CD4-positive, alpha-beta T cell treated with Interleukin-1 beta for 1 hour (primary cell): ENCODE measurements at regions not wholly inside any gene's neighbourhood (a gene's known extent, or its start where the extent isn't known, plus 50 kb on each side); places are given as distances from the start of the nearest gene placed in this dataset.
"Not testable (repeated sequence)": the region's sequence is repeated elsewhere in the genome, so short reads cannot be mapped to it uniquely, and the experiment has no call there.

ENCODE experiments used
- DNase-seq, 2 donors: peaks; one replicate each; pipeline ENCODE4 v3.0.0-alpha.2; 2020 to 2022

DNA sequence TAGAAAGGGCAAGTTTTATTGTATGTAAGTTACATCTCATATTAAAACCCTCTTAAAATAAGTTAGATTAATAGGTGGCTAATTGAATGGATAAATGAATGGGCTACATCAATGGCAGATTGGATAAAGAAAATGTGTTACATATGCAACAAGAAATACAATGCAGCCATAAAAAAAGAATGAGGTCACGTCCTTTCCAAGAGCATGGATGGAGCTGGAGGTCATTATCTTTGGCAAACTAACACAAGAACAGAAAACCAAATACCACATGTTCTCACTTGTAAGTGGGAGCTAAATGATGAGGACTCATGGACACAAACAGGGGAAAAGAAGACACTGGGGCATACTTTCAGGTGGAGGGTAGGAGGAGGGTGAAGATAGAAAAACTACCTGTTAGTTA is 182.2 kb upstream of the GNAI1 start:
- no peak for DNase-seq

DNA sequence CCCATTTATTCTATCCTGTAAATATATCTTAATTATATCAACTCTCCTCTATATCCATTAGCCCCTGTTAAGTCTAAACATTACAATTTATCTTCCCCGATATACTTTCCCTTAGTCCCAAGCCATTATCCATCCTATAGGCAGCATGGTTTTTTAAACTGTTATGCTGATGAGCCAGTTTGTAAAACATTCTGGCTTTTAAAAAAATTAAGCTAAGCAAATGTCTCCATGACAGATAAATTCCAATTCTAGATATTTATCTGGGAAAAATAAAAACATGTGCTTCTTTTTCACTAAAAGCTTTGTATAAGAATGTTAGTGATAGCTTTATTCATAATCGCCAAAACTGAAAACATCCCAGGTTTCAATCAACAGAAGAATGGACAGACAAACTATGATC is 183.2 kb upstream of the GNAI1 start:
- DNase-seq: no peak

DNA sequence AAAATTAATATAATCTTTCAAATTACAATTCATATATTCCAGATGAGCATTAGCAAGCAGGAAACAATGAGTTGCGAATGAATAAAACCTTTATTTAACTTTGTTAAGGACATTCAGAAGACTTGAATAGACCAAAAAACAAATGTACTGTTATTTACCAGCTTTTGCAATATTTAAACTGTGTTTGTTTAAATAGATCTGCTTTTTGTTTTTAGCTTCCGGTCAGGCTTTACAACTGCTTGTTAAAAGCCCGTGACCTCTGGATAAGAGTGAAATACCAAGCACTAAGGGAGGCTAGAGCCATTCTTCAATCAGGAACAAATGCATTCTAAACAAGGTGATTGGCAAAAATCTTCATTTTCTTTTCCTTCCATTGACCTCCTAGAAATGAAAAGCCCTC is 184.9 kb upstream of the GNAI1 start:
- DNase-seq: no peak

DNA sequence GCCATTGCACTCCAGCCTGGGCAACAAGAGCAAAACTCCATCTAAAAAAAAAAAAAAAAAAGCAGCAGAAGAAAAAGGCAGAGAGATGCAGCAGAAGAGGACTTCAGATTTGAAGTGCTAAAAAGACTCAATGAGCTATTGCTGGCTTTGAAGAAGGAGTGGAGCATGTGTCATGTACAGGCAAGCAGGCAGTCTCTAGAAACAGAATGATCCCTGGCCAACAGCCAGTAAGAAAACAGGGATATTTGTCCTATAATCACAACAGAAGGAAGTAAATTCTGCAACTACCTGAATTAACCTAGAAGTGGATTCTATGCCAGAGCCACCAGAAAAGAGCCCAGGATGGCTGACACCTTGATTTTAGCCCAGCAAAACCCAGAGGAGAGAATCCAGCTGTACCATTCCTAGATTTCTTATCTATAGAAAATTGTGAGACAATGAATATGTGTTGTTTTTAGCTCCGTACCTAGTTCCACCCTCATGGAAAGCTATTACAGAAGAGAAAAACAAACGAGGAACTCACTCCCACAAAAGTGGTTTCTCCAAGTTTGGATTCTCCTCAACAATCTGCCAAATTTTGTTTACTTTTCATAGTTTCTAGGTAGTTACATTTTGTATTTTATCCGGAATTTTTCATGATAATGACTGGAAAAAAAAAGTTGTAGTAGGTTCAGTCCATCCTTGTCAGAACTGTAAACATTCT is 198.2 kb upstream of the GNAI1 start:
- DNase-seq: no peak

DNA sequence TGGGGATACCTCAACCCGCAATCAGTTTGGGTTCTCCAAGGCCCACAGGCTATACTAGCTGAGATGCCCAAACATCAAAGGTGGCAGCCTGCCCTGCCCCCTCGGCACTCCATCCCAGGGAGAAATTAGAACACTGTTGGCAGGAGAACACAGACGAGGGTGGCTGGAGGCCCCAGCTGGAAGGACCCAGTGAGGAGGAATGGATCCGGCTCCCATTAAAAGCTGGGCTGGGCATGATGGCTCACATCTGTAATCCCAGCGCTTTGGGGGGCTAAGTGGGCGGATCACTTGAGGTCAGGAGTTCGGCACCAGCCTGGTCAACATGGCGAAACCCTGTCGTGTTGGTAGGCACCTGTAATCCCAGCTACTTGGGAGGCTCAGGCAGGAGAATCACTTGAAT is 199.9 kb upstream of the GNAI1 start:
- no peak for DNase-seq

DNA sequence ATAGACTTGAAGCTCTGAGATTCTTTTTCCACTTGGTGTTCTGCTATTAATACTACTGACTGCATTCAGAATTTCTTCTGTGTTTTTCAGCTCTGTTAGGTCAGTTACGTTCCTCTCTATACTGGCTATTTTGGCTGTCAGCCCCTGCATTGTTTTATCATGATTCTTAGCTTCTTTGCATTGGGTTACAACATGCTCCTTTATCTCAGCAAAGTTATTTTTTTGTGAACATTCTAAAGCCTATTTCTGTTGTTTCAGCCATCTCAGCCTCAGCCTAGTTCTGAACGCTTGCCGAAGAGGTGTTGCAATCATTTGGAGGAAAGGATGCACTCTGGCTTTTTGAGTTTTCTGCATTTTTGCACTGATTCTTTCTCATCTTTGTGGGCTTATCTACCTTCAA is 201.5 kb upstream of the GNAI1 start:
- no peak for DNase-seq

DNA sequence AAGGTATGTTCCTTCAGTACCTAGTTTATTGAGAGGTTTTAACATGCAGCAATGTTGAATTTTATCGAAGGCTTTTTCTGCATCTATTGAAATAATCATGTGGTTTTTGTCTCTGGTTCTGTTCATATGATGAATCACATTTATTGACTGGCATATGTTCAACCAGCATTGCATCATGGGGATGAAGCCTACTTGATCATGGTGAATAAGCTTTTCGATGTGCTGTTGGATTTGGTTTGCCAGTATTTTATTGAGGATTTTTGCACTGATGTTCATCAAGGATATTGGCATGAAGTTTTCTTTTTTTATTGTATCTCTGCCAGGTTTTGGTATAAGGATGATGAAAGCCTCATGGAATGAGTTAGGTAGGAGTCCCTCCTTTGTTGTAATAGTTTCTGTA is 204.0 kb upstream of the GNAI1 start:
- no peak for DNase-seq

DNA sequence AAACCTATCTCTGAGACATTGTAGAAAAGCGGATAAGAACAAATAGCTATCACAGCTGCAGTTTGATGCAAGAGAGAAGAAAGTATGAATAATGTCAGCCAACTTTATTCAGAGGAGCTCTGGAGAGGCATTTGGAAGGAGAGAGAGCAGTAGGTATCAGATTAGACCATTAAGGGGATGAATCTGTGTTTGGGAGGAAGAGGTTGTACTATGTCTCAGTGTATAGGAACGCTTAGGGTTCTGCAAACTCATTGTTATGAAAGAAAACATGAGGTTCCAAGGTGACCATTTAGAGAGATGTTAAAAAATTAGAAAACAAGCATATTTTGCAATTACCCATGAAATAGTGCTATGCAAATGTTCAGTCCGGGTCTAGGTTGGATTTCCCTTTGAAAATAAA is 207.5 kb upstream of the GNAI1 start:
- no peak for DNase-seq

DNA sequence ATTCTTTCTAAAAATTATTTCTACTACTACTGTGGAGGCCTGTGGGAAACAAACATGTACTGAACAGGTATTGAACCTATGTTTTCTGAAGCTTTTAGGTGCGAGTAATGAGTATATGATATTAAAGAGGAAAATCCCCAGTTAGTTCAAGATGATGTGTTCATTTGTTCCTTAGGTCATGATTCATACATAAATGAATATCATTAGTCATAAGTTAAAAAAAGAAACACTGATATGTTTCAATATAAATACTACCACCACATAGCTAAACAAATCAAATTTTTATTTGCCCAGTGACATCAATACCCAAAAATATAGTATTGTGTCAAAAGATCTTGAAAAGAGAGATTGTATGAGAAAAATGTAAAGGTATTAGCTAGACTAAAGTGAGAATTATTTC is 210.7 kb upstream of the GNAI1 start:
- DNase-seq: no peak

DNA sequence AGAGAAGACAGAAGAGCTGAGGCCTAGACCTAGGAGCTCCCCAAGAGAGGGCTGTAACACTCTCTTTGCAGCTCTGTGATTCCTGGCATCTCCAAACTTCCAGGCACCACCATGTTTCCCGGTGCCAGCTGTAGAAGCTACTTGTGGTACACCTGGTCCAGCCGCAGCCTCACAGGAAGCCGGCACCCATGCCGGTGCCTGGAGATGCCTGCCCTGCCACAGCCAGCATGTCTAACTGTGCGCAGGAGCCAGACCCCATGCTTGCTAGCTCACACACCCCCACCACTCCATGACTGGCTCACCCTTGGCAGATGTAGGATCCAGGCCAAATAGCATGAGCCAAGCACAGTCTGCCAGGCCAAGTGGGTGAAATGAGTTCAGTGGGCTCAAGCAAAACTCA is 211.7 kb upstream of the GNAI1 start:
- DNase-seq: no peak

DNA sequence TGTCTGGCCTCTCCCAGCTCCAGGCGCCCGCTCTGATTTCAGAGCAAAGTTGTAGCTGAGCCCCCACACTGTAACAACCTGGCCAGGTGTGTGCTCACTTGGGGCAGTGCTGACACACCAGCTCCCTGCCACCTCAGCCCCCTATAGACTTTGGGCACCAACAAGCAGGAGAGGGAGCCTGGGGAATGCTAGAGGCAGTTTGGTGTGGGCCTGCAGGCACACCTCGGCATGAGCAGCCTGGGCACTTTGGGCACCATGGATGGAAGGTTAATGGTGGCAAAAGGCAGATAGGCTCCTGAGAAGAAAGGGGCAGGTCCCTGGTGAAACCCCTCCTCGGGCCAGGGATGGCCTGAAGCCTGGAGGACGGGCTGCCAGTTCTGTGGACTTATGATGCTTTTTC is 212.7 kb upstream of the GNAI1 start:
- DNase-seq: no peak

DNA sequence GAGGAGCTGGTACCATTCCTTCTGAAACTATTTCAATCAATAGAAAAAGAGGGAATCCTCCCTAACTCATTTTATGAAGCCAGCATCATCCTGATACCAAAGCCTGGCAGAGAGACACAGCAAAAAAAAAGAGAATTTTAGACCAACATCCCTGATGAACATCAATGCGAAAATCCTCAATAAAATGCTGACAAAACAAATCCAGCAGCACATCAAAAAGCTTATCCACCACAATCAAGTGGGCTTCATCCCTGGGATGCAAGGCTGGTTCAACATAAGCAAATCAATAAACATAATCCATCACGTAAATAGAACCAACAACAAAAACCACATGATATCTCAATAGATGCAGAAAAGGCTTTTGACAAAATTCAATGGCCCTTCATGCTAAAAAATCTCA is 216.0 kb upstream of the GNAI1 start:
- DNase-seq: not testable (repeated sequence)

DNA sequence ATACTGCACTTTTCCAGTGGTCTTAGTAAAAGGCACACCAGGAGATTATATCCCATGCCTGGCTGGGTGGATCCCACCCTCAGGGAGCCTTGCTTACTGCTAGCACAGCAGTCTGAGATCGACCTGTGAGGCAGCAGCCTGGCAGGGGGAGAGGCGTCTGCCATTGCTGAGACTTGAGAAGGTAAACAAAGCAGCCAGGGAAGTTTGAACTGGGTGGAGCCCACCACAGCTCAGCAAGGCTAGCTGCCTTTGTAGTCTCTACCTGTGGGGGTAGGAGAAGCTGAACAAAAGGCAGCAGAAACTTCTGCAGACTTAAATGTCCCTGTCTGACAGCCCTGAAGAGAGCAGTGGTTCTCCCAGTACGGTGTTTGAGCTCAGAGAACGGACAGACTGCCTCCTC is 219.3 kb upstream of the GNAI1 start:
- DNase-seq: not testable (repeated sequence)

DNA sequence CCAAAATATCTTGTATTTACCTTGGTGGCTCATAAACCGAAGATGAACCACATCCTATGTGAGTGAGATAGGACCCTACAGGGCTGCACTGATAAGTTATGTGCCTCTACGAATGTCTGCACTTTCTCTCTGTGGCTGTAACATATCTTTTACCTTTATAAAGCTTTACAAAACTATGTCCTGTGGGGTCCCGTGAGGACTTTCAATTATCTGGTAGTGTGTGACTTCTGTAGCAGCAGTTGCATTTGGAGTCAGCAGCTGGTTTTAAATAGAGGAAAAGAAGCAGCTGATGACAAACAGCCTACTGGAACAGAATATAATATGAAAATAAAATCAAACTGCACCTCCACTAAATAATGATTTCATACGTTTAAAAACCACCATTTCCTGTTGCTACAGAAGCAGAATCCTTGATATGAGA is 222.4 kb upstream of the GNAI1 start:
- DNase-seq: no peak

DNA sequence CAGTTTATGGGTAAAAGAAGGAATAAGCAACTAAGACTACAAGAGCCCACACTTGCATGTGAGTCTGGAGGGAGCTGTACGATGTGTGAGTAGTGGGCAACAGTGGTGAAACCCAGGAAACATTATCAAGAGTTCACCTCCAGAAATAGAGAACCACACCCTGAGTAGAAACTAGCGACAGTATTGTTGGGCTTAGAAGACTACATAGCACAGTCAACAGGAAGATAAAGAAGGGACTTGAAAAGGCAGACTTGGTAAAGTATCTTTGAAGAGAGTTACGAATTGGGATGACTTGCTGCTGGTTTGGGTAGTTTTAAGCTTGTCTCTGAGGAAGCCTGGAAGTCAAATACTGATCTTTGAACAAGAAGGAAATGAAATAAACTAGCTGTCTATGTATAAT is 223.2 kb upstream of the GNAI1 start:
- DNase-seq: no peak

DNA sequence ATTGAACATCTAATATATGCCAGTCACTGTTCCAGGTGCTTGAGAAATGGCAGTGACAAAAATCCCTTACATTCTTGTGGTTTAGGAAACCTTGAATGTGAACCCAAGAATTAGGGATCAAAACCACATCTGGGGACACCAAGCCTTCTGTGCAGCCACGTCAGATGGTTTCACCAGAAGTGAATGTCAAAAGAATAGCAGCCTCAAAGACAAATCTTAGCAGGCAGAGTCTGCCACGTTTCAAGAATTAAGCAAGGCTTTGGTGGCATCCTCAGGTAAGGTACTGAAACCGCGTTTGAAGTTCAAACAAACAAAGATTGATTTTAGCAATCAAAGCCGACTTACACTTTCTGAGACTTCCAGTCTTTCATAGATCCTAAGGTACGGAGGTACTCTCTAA is 225.5 kb upstream of the GNAI1 start:
- no peak for DNase-seq

DNA sequence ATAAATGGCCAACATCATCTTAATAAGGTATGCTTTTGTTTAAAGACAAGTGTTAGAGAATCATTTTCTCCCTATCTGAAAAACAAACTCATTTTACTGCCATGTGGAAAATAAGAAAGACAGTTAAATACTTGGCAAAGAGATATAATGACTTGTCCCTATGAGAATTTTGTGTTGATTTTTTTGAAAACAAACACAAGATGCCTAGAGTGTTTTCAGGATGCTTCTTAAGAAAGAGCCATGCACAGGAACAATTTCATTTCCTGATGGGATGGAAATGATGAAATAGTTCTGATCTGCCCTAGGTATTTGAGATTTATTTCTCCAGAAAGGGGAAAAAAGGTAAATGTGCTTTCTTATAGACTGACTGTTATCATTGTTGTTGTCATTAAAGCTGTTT is 237.5 kb upstream of the GNAI1 start:
- DNase-seq: no peak

DNA sequence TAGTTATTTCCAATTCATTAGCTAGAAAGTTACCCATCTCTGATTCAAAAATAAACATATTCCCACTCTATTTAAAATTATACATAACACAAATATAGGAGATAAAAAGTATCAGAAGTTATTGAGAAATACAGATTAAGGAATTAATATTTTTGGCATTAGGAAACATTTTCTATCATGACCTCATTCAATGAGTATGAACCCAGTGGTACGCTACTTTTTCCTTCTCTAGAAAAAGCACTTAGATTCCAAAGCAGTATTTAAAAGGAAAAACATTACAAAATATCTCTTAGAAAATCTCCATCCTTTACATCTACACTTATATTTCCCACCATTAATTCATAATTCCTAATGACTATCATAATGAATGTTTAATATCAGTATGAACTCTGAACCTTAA is 240.6 kb upstream of the GNAI1 start:
- DNase-seq: no peak

DNA sequence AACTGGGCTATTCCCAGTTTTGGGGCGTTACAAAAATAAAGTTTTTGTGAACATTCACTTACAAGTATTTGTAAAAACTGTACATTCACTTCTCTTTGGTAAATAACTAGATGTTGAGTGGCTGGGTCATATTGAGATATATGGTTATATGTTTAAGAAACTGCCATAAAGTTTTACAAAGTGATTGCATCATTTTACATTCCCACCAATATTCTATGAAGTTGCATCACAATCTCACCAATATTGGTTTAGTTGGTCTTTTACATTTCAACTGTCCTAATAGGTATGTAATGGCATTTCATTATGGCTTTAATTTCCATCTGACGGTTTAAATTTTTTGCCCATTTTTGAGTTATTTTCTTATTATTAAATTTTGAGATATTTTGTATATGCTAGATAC is 251.7 kb upstream of the GNAI1 start:
- DNase-seq: no peak

DNA sequence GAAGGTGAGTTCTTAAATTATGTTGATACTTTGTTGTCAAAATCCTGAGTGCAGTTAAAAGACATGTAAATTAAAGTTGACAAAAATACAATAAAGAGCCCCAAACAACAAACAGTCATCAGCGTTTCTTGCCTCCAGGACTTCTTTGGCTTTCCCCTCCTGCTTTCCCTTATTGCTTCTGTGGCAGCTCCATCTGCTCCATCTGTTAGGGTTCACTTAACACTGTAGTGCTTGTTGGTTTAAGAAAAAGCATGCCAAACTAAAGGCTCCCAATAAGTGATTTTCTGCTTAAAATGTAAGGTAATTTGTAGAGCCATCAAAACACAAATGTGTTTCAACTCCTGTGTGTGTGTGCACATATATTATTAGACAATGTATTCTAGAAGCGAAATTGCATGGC is 254.3 kb upstream of the GNAI1 start:
- no peak for DNase-seq

DNA sequence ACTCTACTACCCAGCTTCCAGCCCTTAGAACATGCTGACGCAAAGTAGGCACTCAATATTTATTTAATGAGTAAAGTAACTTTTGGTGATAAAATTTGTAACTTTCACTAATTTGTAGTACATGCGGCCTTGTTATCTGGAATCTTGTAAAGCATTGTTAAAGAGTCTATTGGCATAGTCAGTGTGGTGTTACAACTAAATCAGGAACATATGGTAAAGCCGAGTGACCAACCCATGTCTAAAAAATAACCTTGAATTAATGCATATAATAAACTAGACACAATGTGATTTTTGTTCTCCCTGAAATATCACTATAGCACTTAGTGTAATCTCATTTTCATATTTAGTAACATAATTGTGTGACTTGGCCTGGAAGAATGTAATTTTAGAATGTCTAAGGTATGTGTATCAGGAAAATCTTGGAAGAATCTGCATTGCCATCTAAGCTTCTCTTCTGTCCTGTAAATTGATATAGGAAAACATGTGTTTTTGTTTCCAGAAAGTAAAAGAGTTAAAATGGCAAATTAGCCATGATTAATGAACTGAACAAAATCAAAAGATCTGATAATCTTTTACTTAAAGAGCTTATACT is 256.7 kb upstream of the GNAI1 start:
- no peak for DNase-seq

DNA sequence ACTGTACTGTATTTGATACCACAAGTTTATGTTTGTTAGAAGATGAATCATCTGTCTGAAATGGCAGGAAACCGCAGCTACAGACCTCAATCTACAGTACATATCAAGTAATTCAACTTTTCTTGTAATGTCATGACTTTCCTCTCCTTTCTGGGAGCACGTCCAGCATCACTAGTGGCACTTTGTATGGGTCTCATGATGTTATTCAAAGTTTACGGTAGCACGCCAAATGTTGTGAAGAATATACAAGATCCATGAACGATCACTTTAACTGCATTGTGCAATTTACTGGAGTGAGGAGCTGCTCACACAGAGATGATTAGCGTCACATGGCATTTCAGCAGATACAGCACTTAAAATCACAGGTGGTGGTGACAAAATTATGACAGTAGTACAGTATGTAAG is 257.8 kb upstream of the GNAI1 start:
- DNase-seq: no peak

DNA sequence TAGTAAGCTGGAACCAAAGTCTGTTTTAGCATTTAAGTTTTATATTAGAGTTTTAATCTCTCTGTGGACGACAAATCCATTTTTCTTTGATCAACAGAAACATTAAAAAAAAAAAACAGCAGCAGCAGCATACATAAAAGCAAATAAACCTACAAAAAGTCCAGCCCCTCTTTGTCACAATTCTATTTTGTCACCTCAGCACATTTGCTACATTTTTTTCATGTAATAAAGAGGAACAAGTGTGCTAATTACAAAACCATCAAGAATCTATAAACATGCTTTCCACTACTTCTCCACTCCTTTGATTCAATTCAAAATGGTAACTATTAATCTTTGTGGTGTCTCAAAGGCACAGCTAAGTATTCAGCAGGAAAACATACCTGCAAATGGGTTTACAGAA is 259.8 kb upstream of the GNAI1 start:
- DNase-seq: no peak

DNA sequence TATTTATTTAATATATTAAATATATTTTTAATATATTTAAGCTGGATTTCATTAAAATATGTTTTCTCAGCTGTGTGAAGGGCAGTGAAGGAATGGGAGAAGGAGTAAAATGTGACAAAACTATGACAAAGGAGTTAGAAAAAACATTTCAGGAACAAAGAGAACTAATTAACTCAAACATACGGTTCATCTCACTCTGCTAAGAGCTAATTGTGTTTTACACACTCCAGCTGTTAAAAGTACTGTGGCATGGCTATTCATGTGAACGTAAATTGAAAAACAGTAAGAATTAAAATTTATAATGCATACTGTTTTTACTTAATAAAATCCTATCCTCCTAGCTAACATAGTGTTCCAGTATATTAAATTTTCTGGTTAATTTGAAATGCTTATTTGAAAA is 262.5 kb upstream of the GNAI1 start:
- no peak for DNase-seq

DNA sequence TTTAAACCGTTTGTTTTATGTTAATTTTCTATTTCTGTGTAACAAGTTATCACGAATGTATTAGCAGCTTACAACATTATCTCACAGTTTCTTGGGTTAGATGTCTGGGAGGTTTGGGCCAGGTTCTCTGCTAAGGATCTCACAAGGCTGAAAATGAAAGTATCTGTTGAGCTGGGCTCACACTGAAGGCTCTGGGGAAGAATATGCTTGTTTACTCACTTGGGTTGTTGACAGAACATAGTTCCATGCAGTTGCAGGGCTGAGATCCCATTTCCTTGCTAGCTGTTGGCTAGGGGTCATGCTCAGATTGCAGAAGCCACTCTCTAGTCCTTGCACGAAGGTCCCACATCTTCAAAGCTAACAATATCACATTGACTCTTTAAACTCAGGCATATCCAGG is 266.6 kb upstream of the GNAI1 start:
- DNase-seq: no peak
